Neural crest cell (in vitro differentiated cells): ENCODE measurements at regions not wholly inside any gene's neighbourhood (a gene's known extent, or its start where the extent isn't known, plus 50 kb on each side); places are given as distances from the start of the nearest gene placed in this dataset.

ENCODE experiments used
- DNase-seq: peaks from one replicate; pipeline ENCODE4 v3.0.0; 2021; ENCODE audit warnings: low read depth, mixed read lengths, low spot score
- H3K27ac Mint-ChIP-seq: one replicate; pipeline ENCODE4 v1.8.0; 2021; ENCODE audit warnings: mild to moderate bottlenecking, mixed read lengths; ENCODE audit not compliant: unreplicated experiment
- H3K27me3 Mint-ChIP-seq: 2 replicates; pipeline ENCODE4 v1.8.0; 2021; ENCODE audit warnings: low read depth, mild to moderate bottlenecking, mixed read lengths
- H3K36me3 Mint-ChIP-seq: 2 replicates; pipeline ENCODE4 v1.8.0; 2021; ENCODE audit warnings: low read depth, mild to moderate bottlenecking, mixed read lengths
- H3K4me1 Mint-ChIP-seq: 2 replicates; pipeline ENCODE4 v1.8.0; 2021; ENCODE audit warnings: mixed read lengths
- H3K4me3 Mint-ChIP-seq: one replicate; pipeline ENCODE4 v1.8.0; 2021; ENCODE audit warnings: mild to moderate bottlenecking, mixed read lengths
- H3K9me3 Mint-ChIP-seq: 2 replicates; pipeline ENCODE4 v1.8.0; 2021; ENCODE audit warnings: mixed read lengths
- TF ChIP-seq, protein P1 (sequence below): fragments of 200-600 bp; sonication (generic); conservative IDR thresholded peaks from 2 replicates; pipeline ENCODE4 v1.5.0; 2021; ENCODE audit warnings: antibody characterized with exemption, mild to moderate bottlenecking

DNA sequence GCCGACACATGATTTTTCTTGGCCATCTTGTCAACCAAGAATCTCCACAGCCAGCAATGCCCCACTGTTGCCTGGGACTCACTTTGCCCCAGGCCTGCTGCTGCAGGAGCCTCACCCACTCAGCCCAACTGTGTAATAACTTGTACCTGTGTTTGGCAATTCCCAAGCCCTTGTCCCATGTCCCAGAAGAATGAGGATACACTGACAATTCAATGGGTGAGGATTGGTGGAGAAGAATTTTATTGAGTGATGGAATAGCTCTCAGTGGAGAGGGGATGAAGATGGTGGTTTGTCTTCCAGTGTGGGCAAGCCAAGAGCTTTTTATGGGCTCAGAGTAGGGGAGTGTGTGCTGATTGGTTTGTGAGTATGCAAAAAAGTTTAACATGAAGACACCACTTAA, 861.9 kb downstream of the TFAP2A start:
- no peaks in the 10 kb centered on the region for H3K4me1 Mint-ChIP-seq
- peaks cover 13% of the 10 kb centered on the region for H3K36me3 Mint-ChIP-seq
- no peak overlapping the region for H3K4me3 Mint-ChIP-seq
- TF ChIP-seq, protein P1, sequence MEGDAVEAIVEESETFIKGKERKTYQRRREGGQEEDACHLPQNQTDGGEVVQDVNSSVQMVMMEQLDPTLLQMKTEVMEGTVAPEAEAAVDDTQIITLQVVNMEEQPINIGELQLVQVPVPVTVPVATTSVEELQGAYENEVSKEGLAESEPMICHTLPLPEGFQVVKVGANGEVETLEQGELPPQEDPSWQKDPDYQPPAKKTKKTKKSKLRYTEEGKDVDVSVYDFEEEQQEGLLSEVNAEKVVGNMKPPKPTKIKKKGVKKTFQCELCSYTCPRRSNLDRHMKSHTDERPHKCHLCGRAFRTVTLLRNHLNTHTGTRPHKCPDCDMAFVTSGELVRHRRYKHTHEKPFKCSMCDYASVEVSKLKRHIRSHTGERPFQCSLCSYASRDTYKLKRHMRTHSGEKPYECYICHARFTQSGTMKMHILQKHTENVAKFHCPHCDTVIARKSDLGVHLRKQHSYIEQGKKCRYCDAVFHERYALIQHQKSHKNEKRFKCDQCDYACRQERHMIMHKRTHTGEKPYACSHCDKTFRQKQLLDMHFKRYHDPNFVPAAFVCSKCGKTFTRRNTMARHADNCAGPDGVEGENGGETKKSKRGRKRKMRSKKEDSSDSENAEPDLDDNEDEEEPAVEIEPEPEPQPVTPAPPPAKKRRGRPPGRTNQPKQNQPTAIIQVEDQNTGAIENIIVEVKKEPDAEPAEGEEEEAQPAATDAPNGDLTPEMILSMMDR, result no peak
- no peak for DNase-seq
- no peaks in the 10 kb centered on the region for H3K27me3 Mint-ChIP-seq
- peaks cover 17% of the 10 kb centered on the region for H3K9me3 Mint-ChIP-seq
- no peak overlapping the region for H3K27ac Mint-ChIP-seq

DNA sequence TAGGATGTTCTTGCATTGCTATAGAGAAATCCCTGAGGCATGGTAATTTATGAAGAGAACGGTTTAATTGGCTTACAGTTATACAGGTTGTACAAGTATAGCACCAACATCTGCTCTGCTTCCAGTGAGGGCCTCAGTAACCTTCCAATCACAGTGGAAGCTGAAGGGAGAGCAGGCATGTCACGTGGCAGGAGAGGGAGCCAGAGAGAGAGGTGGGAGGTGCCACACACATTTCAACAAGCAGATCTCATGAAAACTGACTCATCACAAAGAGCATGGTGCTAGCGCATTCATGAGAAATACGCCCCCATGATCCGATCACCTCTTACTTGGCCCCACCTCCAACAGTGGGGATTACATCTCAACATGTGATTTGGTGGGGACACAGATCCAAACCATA, 871.2 kb downstream of the TFAP2A start:
- no peak overlapping the region for H3K27ac Mint-ChIP-seq
- H3K27me3 Mint-ChIP-seq, result peaks cover 2% of the 10 kb centered on the region
- TF ChIP-seq, protein P1, result no peak
- H3K9me3 Mint-ChIP-seq, result peaks cover 3% of the 10 kb centered on the region
- H3K36me3 Mint-ChIP-seq, result no peaks in the 10 kb centered on the region
- H3K4me3 Mint-ChIP-seq, result no peak overlapping the region
- no peak for DNase-seq
- no peaks in the 10 kb centered on the region for H3K4me1 Mint-ChIP-seq

DNA sequence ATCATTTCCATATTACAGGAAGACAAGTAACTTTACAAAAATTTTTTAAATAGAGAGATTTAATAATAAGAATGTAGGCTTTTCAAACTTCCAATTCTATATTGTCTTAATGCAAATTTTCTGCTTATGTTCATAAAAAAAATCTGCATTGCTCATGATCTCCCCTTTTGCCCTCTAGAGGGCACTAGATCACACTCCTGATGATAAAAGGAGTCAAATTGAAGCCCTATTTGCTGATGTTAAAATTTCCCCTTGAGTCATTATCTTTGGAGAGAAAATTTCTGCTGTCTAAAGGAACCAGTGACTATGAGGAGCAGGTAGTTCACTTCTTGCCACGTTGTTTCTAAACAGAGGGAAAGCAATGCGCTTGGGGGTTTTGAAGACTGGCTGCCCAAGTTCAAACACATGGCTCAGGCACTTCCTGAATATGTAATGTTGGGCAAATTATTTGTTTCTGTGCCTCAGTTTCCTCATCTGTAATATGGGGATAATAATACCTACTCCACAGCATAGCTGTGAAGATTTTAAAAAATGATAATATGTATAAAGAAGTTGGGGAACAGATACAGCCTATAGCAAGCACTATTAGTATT, 874.2 kb downstream of the TFAP2A start:
- peaks cover 7% of the 10 kb centered on the region for H3K9me3 Mint-ChIP-seq
- no peaks in the 10 kb centered on the region for H3K4me1 Mint-ChIP-seq
- DNase-seq, result peak; percentile 5
- peaks cover 2% of the 10 kb centered on the region for H3K27me3 Mint-ChIP-seq
- H3K27ac Mint-ChIP-seq, result no peak overlapping the region
- H3K4me3 Mint-ChIP-seq, result no peak overlapping the region
- TF ChIP-seq, protein P1, result peak; percentile 86
- no peaks in the 10 kb centered on the region for H3K36me3 Mint-ChIP-seq

DNA sequence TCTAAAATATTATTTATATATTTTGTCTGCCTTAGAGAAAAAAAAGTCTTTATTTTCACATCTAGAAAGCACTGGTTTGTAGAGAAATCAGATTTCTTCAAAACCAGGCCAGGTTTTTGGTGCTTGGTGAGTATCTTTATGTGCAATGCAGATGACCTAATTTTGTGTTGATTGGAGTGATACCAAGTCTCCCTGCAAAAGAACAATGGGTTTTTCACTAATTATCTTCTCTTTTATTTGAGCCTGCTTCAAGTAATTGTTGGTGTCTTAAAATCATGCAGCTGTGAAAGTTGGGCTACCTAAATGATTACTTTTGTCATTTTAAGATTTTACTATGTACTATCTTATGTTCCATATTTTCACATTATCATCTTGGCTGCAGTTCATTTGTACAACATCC, 874.7 kb downstream of the TFAP2A start:
- Mint-ChIP-seq H3K4me1 (no peaks in the 10 kb centered on the region), H3K27me3 (peaks cover 2% of the 10 kb centered on the region), H3K27ac (no peak overlapping the region), H3K36me3 (no peaks in the 10 kb centered on the region), H3K4me3 (no peak overlapping the region), H3K9me3 (peaks cover 7% of the 10 kb centered on the region)
- TF ChIP-seq, protein P1, result no peak
- DNase-seq, result no peak

DNA sequence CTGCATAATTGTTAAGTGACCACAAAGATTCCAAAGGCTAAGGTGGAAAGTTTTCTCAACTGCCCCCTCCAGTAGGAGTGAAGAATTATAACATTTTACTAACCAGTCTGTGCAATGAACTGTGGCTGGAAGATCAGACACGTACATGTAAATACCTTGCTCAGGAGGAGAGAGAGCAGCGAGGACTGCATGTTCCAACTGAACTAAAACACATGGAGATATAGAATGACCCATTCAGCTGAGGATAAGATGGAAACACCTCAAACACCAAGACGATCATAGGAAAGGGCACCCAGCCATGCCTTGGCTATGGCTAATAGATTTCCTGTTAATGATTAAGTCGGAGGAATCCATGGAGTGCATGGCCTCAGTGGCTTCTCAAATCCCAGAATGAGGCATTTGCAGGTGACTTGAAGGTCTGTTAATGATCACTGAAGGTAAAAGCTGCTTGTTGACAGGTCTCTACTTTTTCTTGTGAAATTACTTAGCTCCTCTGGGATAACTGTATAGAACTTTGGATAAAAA, 875.6 kb downstream of the TFAP2A start:
- H3K9me3 Mint-ChIP-seq, result peaks cover 7% of the 10 kb centered on the region
- DNase-seq, result no peak
- H3K27me3 Mint-ChIP-seq, result peaks cover 2% of the 10 kb centered on the region
- H3K27ac Mint-ChIP-seq, result no peak overlapping the region
- no peaks in the 10 kb centered on the region for H3K4me1 Mint-ChIP-seq
- TF ChIP-seq, protein P1, result no peak
- no peak overlapping the region for H3K4me3 Mint-ChIP-seq
- no peaks in the 10 kb centered on the region for H3K36me3 Mint-ChIP-seq
